DLD1 (cell line): ENCODE measurements at regions not wholly inside any gene's neighbourhood (a gene's known extent, or its start where the extent isn't known, plus 50 kb on each side); places are given as distances from the start of the nearest gene placed in this dataset.

Experiments
- in situ Hi-C: cut with HindIII; loops from 2 replicates; pipeline ENCODE4 v1.10.0; 2017; ENCODE audit warnings: low sequenced_read_pairs

- in situ Hi-C loops, result no loop called here
These were observed 103.4 kb upstream of the NECTIN1 start for GRCh38 chr11:119832202-119832935.

GRCh38 chr11:119831011-119831410, 102.0 kb upstream of the NECTIN1 start:
- in situ Hi-C loops, result no loop called here

- in situ Hi-C loops, result no loop called here
These were observed 101.4 kb upstream of the NECTIN1 start for GRCh38 chr11:119830400-119830799.

GRCh38 chr11:119829402-119829801, 100.4 kb upstream of the NECTIN1 start:
- in situ Hi-C loops, result no loop called here

- in situ Hi-C loops, result no loop called here
These were observed 99.8 kb upstream of the NECTIN1 start for GRCh38 chr11:119828819-119829218.

GRCh38 chr11:119828006-119828405, 99.0 kb upstream of the NECTIN1 start:
- in situ Hi-C loops, result no loop called here

- in situ Hi-C loops, result no loop called here
These were observed 98.1 kb upstream of the NECTIN1 start for GRCh38 chr11:119827113-119827512.

- in situ Hi-C loops, result no loop called here
These were observed 94.1 kb upstream of the NECTIN1 start for GRCh38 chr11:119823077-119823476.

GRCh38 chr11:119816660-119817059, 87.7 kb upstream of the NECTIN1 start:
- in situ Hi-C loops, result no loop called here

GRCh38 chr11:119814766-119815165, 85.8 kb upstream of the NECTIN1 start:
- in situ Hi-C loops, result no loop called here

GRCh38 chr11:119810478-119811232, 81.7 kb upstream of the NECTIN1 start:
- in situ Hi-C loops, result no loop called here

- in situ Hi-C loops, result no loop called here
These were observed 80.3 kb upstream of the NECTIN1 start for GRCh38 chr11:119809346-119809745.

GRCh38 chr11:119808407-119809185, 79.6 kb upstream of the NECTIN1 start:
- in situ Hi-C loops, result no loop called here

- in situ Hi-C loops, result no loop called here
These were observed 78.8 kb upstream of the NECTIN1 start for GRCh38 chr11:119807841-119808240.

- in situ Hi-C loops, result no loop called here
These were observed 78.4 kb upstream of the NECTIN1 start for GRCh38 chr11:119807402-119807801.

- in situ Hi-C loops, result no loop called here
These were observed 77.3 kb upstream of the NECTIN1 start for GRCh38 chr11:119806064-119806915.

- in situ Hi-C loops, result no loop called here
These were observed 76.7 kb upstream of the NECTIN1 start for GRCh38 chr11:119805663-119806062.

GRCh38 chr11:119804698-119805097, 75.7 kb upstream of the NECTIN1 start:
- in situ Hi-C loops, result no loop called here

GRCh38 chr11:119803726-119804294, 74.8 kb upstream of the NECTIN1 start:
- in situ Hi-C loops, result no loop called here

- in situ Hi-C loops, result no loop called here
These were observed 74.1 kb upstream of the NECTIN1 start for GRCh38 chr11:119803139-119803538.
